ENCODE measurements at regions not wholly inside any gene's neighbourhood (a gene's known extent, or its start where the extent isn't known, plus 50 kb on each side); places are given as distances from the start of the nearest gene placed in this dataset.

DNA sequence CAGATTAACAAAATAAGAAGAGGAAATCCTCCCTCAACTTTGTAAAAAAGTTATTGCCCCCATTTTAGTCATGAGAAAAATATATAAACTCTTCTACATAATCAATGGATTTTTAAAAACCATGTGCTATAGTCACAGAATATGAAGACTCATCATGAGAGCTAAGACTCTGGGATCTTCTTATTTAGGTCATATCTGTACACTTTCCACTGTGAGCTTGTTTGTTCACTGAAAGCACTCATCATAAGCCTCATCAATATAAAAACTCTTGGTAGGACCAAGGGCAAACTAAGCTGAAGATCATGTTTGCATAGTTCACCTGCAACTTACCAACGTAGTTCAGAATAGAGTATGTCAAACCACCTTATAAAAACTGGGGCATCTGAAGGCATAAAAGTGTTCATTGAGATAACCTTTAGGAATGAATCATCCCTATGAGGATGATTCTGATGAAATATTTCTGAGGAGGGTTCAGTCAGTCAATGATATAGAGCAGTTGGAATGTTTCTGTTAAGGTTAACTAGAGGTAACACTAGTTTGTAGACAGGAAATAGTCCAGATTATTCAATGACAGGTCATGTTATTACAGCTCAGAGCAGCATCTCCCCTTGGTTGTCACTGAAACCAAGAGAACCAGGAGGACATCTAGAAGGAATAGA lies 289.9 kb upstream of the SMC2 start:
- no peak for DNase-seq

GRCh38 chr9:103809745-103810144 lies 284.4 kb upstream of the SMC2 start:
- no peak for DNase-seq

- no peak for DNase-seq
These were observed 282.6 kb upstream of the SMC2 start for GRCh38 chr9:103811462-103811861.

DNA sequence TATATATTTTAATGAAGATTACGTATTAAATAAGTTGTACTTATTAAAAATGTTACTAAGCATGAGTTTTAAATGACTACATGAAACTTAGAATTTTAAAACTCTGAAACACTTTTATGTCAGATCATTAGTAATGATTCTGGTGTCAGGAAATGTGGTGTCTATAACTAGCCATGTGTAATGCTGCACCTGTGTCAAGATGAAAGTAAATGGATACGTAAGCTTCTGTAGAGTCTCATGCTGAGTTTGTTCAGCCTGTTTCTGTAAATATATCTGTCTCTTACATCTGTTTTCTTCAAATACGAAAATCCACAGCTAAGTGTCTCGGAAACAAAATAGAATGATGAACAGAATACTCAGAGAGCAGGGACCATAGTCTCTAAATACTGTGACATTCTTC lies 278.0 kb upstream of the SMC2 start:
- peak; percentile 6 for DNase-seq

DNA sequence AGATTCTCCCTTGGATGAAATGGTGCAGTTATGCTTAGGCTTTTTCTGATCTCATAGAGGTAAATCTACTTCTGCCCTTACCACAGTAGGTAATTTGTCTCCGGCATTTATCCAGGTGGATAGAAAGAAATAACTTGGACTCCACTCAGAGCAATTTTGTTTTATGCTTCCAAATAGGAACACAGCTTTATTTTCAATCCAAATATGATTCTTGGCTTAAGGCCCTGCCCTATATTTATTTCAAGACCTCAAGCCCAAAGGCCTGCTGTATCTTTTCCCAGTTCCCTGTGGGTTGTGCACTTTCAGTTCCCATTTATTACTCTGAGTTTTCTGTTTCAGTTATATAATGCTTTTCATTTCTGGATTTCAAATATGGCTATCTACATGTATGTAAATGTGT lies 274.2 kb upstream of the SMC2 start:
- DNase-seq, result no peak

DNA sequence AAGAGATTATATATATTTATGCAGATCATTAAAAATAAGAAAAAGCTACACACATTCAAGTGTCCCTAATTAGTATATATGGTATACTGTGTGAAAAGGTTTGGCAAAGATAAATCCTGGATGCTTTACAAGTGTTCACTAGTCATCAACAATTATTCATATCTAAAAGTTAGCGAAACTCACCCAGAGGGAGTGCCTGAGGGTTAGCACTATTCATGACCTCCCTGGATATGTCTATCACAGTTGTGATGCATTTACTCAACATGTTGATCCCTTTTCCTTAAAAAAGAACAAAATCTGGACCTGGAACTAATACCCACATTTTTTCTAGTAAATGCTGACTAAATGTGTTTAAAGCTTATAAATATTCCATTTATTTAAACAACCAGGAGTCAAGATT lies 273.0 kb upstream of the SMC2 start:
- DNase-seq, result no peak

DNA sequence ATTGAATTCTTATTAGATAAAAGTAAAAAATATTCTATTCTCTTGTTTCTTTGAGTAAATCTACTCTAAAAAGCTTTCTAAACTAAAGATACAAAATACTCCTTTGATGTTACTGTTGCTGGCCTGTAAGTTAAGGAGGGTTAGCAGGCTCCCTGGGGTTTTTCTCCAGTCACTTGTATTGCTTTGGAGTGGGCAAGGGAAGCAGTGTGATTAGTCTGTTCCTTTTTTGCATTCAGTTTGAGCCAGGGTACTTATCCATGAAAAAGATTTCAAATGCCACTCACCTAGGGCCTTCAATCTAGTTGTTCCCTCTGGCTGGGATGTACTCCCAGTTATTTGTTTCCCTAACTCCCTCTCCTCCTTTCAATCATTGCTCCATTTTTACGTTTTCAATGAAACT lies 256.2 kb upstream of the SMC2 start:
- no peak for DNase-seq

DNA sequence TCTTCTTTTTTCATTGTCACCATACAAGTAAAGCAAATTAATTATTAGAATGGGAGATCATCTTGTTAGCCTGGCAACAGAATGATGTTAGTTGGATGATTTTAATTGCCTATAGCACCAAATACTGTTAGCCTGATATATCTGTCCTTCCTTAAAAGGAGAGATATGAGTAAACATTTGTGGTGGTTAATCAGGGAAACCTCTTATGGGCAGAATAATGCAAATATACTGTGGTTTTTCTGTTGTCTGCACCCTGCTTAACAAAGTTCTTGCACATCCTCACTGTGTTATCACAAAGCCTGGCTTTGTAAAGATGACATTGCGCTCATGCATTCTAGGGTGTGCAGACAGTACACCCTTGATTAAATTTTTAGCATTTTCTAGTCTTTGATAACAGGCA lies 254.9 kb upstream of the SMC2 start:
- DNase-seq, result no peak

GRCh38 chr9:103867886-103868285 lies 226.2 kb upstream of the SMC2 start:
- no peak for DNase-seq

DNA sequence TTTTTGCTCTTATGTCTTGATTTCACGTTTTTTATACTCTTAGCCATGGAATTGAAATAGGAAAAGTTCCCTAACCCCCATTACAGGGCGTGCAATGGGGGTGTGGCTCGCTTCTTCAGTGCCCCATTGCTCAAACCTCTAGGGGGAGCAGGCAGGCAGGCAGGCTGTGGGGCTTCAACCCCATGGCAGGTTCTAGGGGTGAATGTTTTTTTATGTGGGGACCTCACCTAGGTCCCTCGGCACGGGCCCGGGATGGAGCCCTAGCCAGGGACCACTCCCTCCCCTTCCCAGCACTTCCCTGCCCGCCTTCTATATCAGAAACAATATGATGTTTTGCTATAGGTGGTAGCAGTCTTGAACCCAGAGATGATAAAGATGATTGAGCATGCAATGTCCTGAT lies 221.3 kb upstream of the SMC2 start:
- no peak for DNase-seq

DNA sequence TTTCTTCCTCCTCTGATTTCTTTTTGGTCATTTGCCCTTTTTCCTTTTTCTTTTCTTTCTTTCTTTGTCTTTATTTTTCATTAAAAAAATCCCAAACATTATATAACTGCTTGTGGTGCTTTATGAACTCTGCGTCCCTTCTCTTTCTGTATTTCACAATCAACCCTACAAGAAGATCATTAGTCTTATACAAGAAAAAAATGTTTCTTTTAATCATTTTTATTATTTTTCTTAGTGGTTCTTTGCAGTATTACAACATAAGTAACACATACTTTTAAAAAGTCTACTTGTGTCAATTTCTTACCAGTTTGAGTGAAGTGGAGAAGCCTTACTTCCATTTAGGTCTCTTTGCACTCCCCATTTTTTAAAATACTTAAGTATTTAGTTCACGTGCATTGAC lies 212.7 kb upstream of the SMC2 start:
- no peak for DNase-seq

GRCh38 chr9:103889989-103890388 lies 204.1 kb upstream of the SMC2 start:
- no peak for DNase-seq

- no peak for DNase-seq
These were observed 199.9 kb upstream of the SMC2 start for GRCh38 chr9:103894184-103894583.

DNA sequence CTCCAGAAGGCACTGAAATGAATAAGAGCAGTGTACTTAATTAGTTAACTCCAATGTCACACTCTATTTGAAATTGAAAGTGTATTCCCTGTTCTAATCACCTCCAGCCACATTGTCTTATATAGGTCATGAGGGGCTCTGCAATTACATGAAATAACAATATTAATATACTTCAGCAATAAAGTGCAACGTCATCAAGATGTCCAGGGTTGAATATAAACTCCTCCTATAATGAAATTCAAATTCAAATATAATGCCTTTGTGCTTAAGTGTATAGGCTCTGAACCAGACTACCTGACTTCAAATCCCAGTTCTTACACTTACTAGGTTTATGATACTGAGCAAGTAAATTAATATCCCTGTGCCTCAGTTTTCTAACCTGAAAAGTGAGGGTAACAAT lies 195.6 kb upstream of the SMC2 start:
- DNase-seq, result no peak

DNA sequence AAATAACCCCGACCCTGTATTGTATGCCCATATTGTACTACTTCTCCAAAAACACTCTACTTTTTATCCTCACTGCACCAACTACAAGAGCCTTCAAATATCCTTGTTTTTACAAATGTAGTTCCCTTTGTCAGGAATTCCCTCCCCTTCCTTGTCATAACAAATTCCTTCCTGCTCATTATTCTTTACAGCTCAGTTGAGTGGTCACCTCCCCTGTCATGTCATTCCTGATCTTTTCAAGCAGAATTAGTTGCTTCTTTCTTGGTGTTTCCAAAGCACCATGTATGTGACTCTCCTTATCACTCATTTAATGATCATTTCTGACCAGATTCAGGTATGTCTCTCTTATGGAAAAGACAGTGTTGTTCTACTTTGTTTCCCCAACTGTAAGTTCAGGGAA lies 194.2 kb upstream of the SMC2 start:
- no peak for DNase-seq

- no peak for DNase-seq
These were observed 193.6 kb upstream of the SMC2 start for GRCh38 chr9:103900466-103900865.

DNA sequence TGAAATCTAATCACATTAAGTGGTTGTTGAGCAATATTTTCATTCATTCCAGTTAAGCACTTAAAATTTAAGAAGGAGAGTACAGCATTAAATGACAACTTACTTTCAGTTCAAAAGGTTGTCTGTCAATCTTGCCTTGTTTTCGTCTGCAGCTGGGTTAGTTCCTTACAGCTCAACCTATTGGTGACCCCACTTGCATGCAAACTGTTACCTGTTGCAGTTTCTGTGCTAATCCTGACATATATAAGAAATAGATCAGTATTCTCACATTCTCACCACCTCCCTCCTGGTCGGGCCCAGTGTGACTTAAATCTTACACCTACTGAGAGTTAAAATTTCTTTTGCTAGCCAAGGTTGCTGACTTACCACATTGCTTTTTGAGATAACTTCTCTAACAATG lies 191.8 kb upstream of the SMC2 start:
- no peak for DNase-seq

DNA sequence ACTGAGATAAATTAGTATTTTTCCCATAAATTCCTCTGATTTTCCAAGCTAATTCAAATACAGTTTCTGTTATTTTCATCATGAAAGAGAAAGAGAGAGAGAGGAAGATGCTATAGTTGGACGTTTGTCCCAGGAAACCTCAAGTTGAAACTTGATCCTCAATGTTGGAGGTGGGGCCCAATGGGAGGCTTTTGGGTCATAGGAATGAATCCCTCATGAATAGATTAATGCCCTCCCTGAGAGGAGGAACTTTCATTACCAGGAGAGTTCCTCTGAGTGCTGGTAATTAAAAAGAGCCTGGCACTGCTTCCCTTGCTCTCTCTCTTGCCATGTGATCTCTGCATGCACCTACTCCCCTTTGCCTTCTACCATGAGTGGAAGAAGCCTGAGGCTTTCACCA lies 189.9 kb upstream of the SMC2 start:
- DNase-seq, result no peak

GRCh38 chr9:103913899-103914298 lies 180.2 kb upstream of the SMC2 start:
- DNase-seq, result no peak

DNA sequence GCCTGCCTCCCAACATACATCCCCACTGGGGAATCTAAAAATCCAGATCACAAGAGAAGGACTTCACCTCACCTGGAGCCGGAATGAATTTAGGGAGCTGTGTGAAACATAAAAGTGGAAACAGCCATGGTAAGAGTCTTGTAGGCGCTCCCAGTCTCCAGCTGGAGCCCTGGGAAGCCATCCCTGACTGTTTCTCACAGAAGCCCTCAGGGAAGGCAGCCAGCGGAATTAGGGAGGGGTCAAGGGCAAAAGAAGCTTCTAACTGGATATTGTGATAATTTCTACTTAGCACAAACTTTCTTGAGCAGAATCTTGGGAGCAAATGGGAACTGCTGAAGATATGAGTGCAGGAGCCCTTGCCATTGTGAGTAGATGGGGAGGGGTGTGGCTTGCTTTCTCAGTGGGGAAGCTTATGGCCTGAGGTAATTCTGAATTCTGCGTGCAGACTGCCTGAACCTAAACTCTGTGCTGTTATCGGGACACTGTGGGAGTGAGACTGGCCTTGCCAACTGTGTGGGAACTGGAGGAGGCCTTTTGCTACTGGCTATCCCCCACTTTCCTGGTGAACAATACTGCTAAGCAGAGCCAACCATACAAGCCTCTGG lies 174.4 kb upstream of the SMC2 start:
- no peak for DNase-seq

- no peak for DNase-seq
These were observed 165.7 kb upstream of the SMC2 start for GRCh38 chr9:103928442-103928841.

GRCh38 chr9:103941104-103941503 lies 153.0 kb upstream of the SMC2 start:
- peak; percentile 37 for DNase-seq

GRCh38 chr9:103942200-103942599 lies 151.9 kb upstream of the SMC2 start:
- peak; percentile 13 for DNase-seq

DNA sequence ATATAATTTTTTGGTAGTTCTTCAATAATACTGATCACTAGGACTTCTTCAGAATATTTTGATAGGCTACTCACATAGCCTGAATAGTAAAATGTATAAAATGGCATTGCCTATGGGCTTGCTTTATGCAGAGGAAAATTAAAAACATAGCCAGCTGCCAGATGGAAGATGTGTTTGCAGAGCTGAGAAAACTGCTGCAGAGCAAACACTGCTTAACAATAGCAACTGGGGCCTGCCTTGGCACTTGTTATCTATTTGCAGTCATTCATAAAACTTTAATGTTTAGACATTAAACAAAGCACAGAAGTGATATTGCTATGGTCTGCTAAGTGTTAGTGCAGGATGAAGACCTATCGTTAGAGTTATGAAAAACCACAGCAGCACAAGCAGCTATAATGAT lies 151.5 kb upstream of the SMC2 start:
- DNase-seq, result peak; percentile 88

- no peak for DNase-seq
These were observed 145.0 kb upstream of the SMC2 start for GRCh38 chr9:103949096-103949495.
